MM.1S (cell line): ENCODE measurements at regions not wholly inside any gene's neighbourhood (a gene's known extent, or its start where the extent isn't known, plus 50 kb on each side); places are given as distances from the start of the nearest gene placed in this dataset.

Source experiments
- DNase-seq: peaks from one replicate; pipeline ENCODE4 v3.0.0-alpha.2; 2015
- H2AFZ ChIP-seq: fragments of 300-600 bp; sonication (generic); 2 replicates; pipeline ENCODE4 v1.6.0; 2016; ENCODE audit warnings: antibody characterized with exemption, low read length
- H3F3A ChIP-seq: fragments of 300-600 bp; sonication (generic); 2 replicates; pipeline ENCODE4 v1.6.1; 2016; ENCODE audit warnings: mild to moderate bottlenecking, antibody characterized with exemption, low read length, moderate library complexity, mixed read lengths; ENCODE audit not compliant: insufficient read depth
- H3K27ac ChIP-seq: fragments of 300-600 bp; sonication (generic); 2 replicates; pipeline ENCODE4 v1.5.1; 2016; ENCODE audit warnings: mild to moderate bottlenecking, low read length
- H3K27me3 ChIP-seq: fragments of 300-600 bp; sonication (generic); replicated peaks from 2 replicates; pipeline ENCODE4 v1.6.0; 2016; ENCODE audit warnings: low read length; ENCODE audit not compliant: insufficient read depth
- H3K36me3 ChIP-seq: fragments of 300-600 bp; sonication (generic); replicated peaks from 2 replicates; pipeline ENCODE4 v1.6.1; 2016; ENCODE audit warnings: mild to moderate bottlenecking, low read length, mixed read lengths; ENCODE audit not compliant: insufficient read depth
- H3K4me1 ChIP-seq: fragments of 300-600 bp; sonication (generic); 2 replicates; pipeline ENCODE4 v1.6.1; 2016; ENCODE audit warnings: low read length, mixed read lengths
- H3K4me2 ChIP-seq: fragments of 300-600 bp; sonication (generic); 2 replicates; pipeline ENCODE4 v1.6.0; 2016; ENCODE audit warnings: low read depth, low read length
- H3K4me3 ChIP-seq: fragments of 300-600 bp; sonication (generic); 2 replicates; pipeline ENCODE4 v1.5.1; 2016; ENCODE audit warnings: low read length, mixed read lengths
- H3K79me2 ChIP-seq: fragments of 300-600 bp; sonication (generic); 2 replicates; pipeline ENCODE4 v1.6.1; 2016; ENCODE audit warnings: mixed run types, low read length, mixed read lengths
- H3K9ac ChIP-seq: fragments of 300-600 bp; sonication (generic); 2 replicates; pipeline ENCODE4 v1.6.1; 2016; ENCODE audit warnings: low read length, mixed read lengths
- H3K9me2 ChIP-seq: fragments of 300-600 bp; sonication (generic); replicated peaks from 2 replicates; pipeline ENCODE4 v1.6.1; 2016; ENCODE audit warnings: mild to moderate bottlenecking, low read length, mixed read lengths; ENCODE audit not compliant: insufficient read depth
- H3K9me3 ChIP-seq: fragments of 300-600 bp; sonication (generic); replicated peaks from 2 replicates; pipeline ENCODE4 v1.6.1; 2016; ENCODE audit warnings: mild to moderate bottlenecking, low read length, mixed read lengths; ENCODE audit not compliant: insufficient read depth
- H4K20me1 ChIP-seq: fragments of 300-600 bp; sonication (generic); 2 replicates; pipeline ENCODE4 v1.6.1; 2016; ENCODE audit warnings: mild to moderate bottlenecking, low read length, moderate library complexity, mixed read lengths; ENCODE audit not compliant: insufficient read depth
- EZH2 ChIP-seq: fragments of 300-600 bp; sonication (generic); optimal IDR thresholded peaks from 2 replicates; pipeline ENCODE3; 2017; ENCODE audit warnings: low read depth, mild to moderate bottlenecking, antibody characterized with exemption, low read length, mixed read lengths
- EZH2phosphoT487 ChIP-seq: fragments of 300-600 bp; sonication (generic); IDR thresholded peaks from 2 replicates; pipeline ENCODE4 v1.6.1; 2018; ENCODE audit warnings: antibody characterized with exemption, low read length
- TF ChIP-seq, protein P1 (sequence below): fragments of 300-600 bp; sonication (generic); IDR thresholded peaks from 2 replicates; pipeline ENCODE4 v1.5.1; 2016; ENCODE audit warnings: antibody characterized with exemption, low read length, mixed read lengths

- no peaks in the 10 kb centered on the region for H3K9me3 ChIP-seq
- no peaks in the 10 kb centered on the region for H4K20me1 ChIP-seq
- no peak overlapping the region for H3K4me2 ChIP-seq
- TF ChIP-seq, protein P1, sequence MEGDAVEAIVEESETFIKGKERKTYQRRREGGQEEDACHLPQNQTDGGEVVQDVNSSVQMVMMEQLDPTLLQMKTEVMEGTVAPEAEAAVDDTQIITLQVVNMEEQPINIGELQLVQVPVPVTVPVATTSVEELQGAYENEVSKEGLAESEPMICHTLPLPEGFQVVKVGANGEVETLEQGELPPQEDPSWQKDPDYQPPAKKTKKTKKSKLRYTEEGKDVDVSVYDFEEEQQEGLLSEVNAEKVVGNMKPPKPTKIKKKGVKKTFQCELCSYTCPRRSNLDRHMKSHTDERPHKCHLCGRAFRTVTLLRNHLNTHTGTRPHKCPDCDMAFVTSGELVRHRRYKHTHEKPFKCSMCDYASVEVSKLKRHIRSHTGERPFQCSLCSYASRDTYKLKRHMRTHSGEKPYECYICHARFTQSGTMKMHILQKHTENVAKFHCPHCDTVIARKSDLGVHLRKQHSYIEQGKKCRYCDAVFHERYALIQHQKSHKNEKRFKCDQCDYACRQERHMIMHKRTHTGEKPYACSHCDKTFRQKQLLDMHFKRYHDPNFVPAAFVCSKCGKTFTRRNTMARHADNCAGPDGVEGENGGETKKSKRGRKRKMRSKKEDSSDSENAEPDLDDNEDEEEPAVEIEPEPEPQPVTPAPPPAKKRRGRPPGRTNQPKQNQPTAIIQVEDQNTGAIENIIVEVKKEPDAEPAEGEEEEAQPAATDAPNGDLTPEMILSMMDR: no peak
- TF ChIP-seq EZH2phosphoT487: no peak
- TF ChIP-seq EZH2: no peak
- H3K4me3 ChIP-seq: no peak overlapping the region
- no peak for DNase-seq
- no peaks in the 10 kb centered on the region for H3F3A ChIP-seq
- H3K27ac ChIP-seq: no peak overlapping the region
- H3K9ac ChIP-seq: no peak overlapping the region
- no peaks in the 10 kb centered on the region for H3K9me2 ChIP-seq
- no peak overlapping the region for H2AFZ ChIP-seq
- no peaks in the 10 kb centered on the region for H3K79me2 ChIP-seq
- H3K4me1 ChIP-seq: no peaks in the 10 kb centered on the region
- no peaks in the 10 kb centered on the region for H3K27me3 ChIP-seq
- no peaks in the 10 kb centered on the region for H3K36me3 ChIP-seq
These were observed 423.5 kb upstream of the IGFBP3 start for GRCh38 chr7:46344533-46344932.

DNA sequence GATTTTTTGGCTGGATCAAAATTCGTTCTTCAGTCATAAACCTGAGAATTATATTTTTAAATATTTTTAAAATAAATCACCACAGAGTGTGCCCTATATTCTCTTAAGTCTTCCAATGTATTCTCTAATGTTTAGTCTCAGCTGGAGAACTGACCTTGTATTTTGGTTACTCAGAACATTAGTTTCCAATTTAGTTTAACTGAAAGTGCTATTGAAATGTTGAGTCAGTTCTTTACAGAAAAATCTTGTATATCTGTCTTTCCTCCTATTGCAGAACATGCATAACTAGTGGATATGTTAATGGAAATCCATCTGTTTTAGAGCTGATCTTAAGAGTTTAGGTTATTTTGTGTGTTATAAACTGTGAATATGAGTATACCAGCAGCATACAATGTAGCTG is 422.7 kb upstream of the IGFBP3 start:
- H4K20me1 ChIP-seq: no peaks in the 10 kb centered on the region

DNA sequence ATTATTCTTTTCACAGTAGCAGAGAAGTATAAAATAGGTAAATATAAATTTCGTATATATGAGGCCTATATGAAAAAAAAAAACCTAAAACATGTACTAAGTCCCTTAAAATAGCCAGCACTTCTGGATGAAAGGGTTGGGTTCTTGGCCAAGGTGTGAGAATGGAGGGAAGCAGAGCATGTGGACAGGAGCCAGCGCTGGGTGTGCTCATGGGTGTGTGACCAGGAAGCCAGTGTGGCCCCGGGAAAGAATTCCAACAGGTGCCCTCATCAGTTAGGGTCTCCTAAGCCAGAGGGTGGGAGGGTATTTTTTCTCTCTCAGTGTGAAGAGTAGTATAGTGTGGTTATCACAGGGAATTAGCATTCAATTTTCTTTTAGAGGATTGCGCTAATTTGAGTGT is 401.9 kb upstream of the IGFBP3 start:
- Histone ChIP-seq H3K9ac (no peak overlapping the region), H3K4me2 (no peak overlapping the region), H3K36me3 (no peaks in the 10 kb centered on the region), H3K9me2 (no peaks in the 10 kb centered on the region), H3K79me2 (no peaks in the 10 kb centered on the region), H4K20me1 (no peaks in the 10 kb centered on the region), H2AFZ (no peak overlapping the region), H3K27me3 (no peaks in the 10 kb centered on the region), H3K27ac (no peak overlapping the region), H3F3A (no peaks in the 10 kb centered on the region), H3K9me3 (no peaks in the 10 kb centered on the region), H3K4me1 (no peaks in the 10 kb centered on the region), H3K4me3 (no peak overlapping the region)
- TF ChIP-seq, protein P1: no peak
- TF ChIP-seq EZH2phosphoT487 (no peak), EZH2 (no peak)
- DNase-seq: no peak

More for the DNA sequence above, 422.7 kb upstream of the IGFBP3 start:
- H3K27ac ChIP-seq: no peak overlapping the region
- H2AFZ ChIP-seq: no peak overlapping the region
- DNase-seq: no peak
- H3K27me3 ChIP-seq: no peaks in the 10 kb centered on the region
- no peaks in the 10 kb centered on the region for H3K79me2 ChIP-seq
- TF ChIP-seq, protein P1: no peak
- TF ChIP-seq EZH2phosphoT487: no peak
- TF ChIP-seq EZH2: no peak
- H3F3A ChIP-seq: no peaks in the 10 kb centered on the region
- H3K4me1 ChIP-seq: no peaks in the 10 kb centered on the region
- no peak overlapping the region for H3K4me2 ChIP-seq
- H3K9ac ChIP-seq: no peak overlapping the region
- H3K9me2 ChIP-seq: no peaks in the 10 kb centered on the region
- H3K36me3 ChIP-seq: no peaks in the 10 kb centered on the region
- no peaks in the 10 kb centered on the region for H3K9me3 ChIP-seq
- H3K4me3 ChIP-seq: no peak overlapping the region
